HG03060 (cell line): ENCODE measurements at regions not wholly inside any gene's neighbourhood (a gene's known extent, or its start where the extent isn't known, plus 50 kb on each side); places are given as distances from the start of the nearest gene placed in this dataset.
"Not testable (repeated sequence)": the region's sequence is repeated elsewhere in the genome, so short reads cannot be mapped to it uniquely, and the experiment has no call there.

Source experiments
- ATAC-seq: cut with Tn5 transposase; IDR thresholded peaks from one replicate; pipeline ENCODE4 v1.9.1; 2021; ENCODE audit warnings: low read depth, moderate number of reproducible peaks; ENCODE audit not compliant: unreplicated experiment

DNA sequence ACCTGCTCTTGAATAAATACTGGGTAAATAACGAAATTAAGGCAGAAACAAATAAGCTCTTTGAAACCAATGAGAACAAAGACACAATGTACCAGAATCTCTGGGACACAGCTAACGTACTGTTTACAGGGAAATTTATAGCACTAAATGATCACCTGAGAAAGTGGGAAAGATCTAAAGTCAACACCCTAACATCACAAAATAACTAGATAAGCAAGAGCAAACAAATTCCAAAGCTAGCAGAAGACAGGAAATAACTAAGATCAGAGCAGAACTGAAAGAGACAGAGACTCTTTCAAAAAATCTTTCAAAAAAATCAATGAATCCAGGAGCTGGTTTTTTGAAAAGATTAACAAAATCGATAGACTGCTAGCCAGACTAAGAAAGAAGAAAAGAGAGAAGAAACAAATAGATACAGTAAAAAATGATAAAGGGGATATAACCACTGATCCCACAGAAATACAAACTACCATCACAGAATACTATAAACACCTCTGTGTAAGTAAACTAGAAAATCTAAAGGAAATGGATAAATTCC lies 487.5 kb downstream of the CHSY3 start:
- not testable (repeated sequence) for ATAC-seq

DNA sequence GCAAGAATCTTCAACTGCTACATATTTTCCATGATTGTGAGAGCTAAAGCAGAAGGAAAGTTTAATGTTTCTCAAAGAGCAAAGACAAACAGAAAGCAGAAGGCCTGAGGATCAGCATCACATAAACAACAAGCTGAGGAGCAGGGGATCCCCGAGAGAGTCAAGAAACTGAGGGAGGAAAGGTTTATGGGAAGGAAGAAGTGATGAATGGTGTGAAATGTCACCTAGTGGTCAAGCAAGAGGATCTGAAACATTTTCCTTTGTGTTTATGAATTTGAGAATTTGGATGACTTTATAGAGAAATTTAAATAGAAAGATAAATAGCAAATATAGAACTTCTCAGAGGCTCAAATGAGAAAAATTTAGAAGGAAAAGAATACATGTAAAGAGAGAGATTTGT lies 481.9 kb downstream of the CHSY3 start:
- no peak for ATAC-seq

DNA sequence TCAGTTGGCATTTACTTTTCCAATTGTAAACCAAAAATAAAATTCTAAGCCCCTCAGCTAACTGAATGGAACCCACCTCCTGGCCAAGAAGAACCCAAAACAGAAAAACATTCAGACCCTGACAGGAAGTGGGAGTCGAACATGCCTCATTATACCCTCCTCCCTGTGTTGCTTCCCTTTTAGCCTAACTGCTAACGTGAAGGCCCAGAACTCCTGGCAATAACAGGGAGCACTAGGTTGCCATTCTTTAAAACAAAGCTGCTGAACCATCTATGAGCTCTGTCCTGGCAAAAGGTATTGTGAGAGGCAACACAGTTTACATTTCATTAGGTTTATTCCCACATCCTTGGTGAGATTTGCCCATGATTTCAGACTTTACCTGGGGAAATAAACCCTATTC lies 481.4 kb downstream of the CHSY3 start:
- no peak for ATAC-seq

DNA sequence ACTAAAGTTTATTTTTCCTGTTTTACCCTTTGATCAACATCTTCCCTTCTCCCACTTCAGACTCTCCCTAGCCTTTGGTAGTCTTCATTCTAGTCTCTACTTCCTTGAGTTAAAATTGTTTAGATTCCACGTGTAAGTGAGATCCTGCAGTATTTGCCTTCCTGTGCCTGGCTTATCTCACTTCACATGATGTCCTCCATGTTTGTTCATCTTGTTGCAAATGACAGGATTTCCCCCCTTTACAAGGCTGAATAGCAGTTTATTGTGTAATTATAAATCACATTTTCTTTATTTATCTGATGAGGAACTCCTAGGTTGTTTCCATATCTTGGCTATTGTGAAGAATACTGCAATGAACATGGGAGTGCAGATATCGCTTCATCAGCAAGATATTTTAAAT lies 461.7 kb downstream of the CHSY3 start:
- ATAC-seq, result no peak

DNA sequence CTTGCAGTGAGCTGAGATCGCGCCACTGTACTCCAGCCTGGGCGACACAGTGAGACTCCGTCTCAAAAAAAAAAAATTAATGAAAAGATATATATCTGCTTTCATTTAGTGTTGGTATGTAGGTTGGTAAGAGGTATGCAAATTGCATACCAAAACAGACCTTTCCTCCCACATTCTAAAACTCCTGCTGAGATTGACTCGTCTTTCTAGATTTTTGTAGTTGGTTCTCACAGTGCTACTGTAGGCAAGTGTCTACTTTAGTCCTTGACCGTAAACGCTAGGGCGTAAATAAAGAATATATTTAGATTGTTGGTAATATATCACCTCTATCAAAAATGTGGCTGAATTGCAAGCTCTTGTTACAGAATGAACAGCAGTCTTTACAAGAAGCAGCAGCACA lies 445.9 kb downstream of the CHSY3 start:
- ATAC-seq, result no peak

DNA sequence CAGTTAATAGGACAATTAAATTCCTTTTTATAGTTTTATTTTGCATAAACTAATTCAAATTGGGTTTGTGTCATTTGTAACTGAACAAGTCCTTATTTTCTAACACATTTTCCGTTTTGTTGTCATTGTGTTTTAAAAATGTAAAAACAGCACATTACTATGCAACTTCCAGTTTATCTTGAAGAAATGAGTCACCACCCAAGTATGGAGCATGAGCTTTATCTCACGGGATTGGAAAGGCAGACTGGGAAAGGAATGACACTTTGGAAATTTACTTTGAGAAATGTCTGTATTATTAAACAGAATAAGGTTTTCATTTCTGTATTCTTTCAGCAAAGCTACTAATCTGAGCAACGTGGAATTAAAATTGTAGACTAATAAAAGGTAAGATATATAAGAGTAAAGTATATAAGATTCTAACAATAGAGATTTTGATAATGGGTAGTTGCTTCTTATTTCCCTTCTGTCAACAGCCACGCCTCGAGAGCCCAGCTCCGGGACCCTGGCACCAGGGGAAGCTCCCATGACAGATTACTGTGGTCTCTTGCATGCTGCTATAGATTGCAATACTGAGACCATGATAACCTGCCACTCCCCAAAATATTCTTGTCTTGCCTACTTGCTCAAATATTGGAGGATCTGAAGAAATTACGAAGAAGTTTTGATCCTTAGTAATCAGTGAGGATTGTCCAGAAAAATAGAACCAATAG lies 433.1 kb downstream of the CHSY3 start:
- no peak for ATAC-seq

DNA sequence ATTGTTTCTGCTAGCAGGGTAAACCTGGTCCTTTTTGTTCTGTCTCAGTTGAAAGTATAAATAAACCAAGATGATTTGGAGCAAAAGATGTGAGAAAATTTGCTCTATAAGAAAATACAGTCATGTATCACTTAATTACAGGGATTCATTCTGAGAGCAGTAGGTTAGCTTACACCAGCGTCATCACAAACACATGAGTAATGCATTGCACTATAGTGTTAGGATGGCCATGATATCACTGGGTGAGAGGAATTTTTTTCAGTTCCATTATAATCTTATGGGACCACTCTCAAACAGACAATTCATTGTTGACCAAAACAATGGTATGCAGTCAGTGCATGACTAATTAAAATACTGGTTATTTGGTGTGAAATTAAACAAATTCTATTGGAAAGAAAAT lies 430.9 kb downstream of the CHSY3 start:
- ATAC-seq, result no peak

DNA sequence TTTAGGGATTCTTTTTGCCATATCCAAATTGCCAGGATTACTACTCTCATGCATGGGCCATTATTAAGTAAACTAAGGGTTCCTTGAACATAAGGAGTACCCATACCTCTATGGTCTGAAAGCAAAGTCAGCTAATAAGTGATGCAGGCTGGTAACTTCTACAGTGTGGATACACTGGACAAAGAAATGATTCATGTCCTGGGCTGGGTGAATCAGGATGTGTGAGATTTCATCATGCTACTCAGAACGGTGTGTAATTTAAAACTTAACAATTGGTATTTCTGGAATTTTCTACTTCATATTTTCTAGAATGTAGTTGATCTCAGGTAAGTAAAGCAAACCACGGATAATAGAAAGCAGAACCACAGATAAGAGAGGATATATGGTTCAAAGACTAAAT lies 428.8 kb downstream of the CHSY3 start:
- ATAC-seq, result no peak

DNA sequence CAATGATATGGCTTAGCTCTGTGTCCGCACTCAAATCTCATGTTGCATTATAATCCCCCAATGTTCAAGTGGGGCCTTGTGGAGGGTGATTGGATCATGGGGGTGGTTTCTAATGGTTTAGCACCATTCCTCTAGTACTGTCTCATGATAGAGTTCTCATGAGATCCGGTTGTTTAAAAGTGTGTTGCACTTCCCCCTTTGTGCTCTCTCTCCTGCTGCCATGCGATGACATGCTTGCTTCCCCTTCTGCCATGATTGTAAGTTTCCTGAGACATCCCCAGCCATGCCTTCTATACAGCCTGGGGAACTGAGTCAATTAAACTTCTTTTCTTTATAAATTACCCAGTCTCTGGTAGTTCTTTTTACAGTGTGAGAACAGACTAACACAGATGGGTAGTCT lies 427.1 kb downstream of the CHSY3 start:
- ATAC-seq, result no peak

DNA sequence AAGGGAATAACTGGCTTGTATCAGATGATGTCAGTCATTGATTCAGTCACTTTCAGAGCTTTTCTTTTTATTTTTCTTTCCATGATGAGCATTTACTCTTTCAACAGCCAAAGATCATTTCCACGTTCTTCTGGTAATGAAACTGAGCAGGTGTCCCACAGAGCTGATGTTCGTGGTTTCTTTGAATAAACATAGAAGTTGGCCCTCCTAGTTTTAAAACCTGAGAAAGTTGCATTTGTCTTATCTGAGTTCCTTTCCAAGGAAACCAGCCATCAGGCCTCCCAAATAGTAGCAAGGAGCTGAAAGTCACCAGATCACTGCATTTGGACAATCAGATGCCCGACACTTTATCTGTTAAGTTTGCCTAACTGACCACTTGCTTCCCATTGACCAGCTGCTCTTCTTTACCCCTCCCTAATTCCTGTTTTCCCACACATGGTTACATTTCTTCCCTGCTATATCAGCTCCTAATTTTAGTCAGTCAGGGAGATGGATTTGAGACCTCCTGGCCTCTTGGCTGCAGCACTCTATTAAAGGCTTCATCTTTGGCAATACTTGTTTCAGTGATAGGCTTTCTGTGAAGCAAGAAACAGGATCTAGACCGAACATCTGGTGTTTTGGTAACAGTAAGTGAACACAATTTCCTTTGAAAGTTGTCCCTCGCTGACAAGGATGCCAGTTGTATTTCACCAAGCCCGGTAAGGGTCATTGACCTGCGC lies 420.8 kb downstream of the CHSY3 start:
- no peak for ATAC-seq

DNA sequence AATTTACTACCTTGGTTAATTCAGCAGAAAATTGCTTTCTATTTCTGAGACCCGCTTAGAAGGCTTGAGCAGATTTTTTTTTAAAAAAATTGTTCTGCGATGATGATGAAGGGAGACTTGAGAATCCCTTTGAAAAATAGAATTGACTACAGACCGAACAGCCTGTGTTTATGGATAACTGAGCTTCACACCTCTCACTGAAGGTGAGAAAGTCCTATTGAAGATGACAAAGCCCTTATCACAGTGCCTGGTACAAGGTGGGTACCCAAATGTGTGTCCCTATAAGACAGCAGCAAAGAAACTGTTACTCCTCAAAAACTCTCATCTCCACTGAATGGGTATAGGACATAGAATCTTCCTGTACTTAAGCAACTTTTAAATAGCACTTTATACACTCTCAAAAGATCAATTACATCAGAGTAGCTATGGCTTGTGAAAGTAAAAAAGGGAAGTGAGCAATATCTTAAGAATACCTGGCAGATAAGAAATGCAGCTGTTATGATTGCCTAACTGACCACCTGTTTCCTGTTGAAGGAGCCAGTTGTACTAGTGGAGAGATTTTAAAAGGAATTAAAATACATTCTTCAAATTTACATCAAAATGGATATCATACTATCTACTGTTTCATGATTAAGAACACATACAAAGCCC lies 419.7 kb downstream of the CHSY3 start:
- ATAC-seq, result peak; percentile 100

DNA sequence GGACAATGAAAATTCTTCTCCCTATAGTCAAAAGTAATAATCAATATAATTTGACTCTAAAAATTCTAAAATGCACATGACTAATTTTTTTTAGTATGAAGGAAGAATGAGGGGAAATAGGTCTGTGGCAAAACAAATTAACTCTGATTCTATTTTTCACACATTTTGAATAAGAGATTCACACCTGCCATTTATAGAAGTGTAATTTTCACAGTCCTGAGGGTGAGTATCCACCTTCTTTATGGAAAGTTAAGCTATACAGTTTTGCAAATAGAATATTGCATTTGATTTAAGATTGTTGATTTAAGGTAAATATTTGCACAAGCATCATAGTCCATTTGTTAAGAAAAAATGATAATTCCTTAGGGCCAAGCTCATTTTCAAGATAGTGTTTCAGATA lies 417.7 kb downstream of the CHSY3 start:
- ATAC-seq, result no peak

DNA sequence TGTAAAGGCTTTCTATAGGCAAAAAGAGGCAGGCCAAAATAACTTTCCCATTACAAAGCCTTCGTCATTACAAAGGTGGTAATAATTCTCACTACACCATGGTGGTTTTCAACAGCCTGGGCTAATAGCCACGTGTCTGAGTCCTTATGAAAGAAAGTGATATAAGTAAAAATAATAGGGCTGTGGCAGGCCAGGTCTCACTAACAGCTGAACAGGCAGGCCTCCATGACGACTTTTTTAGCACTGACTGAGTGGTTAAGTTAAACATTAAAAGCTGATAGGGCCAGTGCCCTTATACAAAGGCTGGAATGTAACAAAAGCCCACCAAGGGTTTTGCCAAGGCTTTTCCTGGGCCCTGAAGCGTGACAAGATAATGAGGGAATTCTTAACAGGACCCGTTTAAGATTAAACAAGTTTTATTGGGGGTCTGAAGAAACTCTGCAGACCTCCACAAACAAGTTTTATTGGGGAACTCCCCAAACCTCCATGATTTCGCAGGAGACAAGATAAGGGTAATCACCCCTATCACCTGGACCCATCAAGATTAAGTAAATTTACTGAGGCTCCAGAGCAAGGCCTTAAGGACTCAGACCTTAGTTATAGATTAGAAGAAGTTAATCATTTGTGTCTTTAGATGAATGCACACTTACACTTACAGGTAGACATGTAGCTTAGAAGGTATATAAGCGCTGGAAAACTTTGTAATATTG lies 412.9 kb downstream of the CHSY3 start:
- ATAC-seq, result no peak

DNA sequence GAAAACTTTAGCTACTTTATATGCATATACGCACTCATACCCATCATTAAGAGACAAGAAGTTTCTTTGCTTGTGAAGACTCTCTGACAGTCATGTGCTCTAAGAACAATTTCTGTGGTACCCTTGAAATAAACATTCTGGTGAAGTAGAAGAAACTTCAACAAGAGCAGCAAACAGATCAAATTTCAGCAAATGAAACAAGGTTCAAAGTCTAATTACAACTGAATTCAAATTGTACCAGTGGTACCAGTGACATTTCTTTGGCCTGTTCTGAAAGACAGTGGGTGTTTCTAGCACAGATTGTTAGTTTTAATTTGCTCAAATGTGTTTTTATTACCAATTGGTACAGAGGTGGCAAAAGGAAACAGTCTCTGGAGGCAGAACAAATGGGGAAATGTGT lies 391.0 kb downstream of the CHSY3 start:
- ATAC-seq, result no peak

DNA sequence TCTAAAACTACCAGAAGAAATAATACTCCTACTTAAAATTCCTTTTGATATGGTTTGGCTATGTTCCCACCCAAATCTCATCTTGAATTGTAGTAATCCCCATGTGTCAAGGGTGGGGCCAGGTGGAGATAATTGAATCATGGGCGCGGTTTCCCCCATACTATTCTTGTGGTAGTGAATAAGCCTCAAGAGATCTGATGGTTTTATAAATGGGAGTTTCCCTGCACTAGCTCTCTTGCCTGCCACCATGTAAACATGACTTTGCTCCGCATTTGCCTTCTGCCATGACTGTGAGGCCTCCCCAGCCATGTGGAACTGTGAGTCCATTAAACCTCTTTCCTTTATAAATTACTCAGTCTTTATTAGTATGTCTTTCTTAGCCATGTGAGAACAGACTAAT lies 390.5 kb downstream of the CHSY3 start:
- not testable (repeated sequence) for ATAC-seq

DNA sequence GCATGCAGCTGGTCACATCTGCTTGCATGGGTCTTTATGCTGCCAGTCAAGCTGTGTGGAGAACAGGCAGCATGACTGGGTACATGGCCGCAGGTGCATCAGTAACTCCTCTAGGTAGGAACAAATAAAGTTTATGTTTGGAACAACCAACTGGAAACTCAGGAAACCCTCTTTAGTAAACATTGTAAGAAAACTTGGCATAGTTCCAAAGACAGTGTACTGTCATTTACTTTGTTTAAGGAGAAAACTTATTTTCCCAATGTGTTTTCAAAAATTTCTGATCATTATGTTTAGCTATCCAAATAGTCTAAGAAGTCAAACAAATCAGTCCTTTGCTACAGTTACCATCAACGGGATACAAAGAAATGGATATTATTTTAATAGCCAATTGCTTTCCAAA lies 386.0 kb downstream of the CHSY3 start:
- no peak for ATAC-seq

DNA sequence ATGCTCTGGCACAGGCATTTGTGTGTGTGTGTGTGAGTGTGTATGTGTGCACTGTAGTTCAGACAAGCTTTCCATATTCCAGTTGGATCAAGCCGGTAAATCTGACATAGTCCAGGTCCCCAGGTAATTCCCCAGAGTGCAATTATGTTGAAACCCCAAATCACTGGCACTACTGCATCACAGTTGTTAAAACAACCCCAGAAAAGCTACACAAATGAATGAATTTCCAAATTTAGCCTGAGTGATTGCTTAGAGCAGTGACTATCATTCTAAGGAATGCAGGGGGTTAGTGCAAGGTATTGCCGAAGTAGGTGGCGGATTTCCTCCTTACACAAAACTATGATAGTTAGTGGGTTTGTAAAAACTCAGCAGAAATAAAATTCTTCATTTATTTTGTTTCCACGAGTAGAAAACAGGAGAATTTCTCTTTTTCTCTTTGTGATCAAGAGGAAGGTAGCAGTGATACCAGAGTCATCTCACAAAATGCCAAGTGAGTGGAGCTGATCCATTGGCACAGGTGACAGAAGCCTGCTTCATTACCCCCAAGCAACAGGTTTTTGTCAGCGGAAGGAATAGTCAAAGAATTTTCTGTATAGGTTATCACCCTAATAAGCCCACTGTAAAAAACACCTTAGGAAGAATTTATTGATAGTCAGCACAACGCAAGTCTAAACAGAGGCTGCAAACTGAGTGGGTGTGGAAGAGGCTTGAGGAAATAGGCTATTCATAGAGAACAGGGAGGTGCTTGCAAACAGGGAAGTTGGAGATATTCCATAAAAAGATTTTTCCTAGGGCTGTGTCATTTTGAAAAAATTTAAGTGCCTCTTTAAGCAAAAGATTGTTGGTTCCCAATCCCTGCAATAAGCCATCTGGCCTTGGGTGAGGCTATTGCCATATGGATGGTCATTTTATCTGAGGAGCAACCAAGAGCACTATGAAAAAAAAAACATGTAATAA lies 385.1 kb downstream of the CHSY3 start:
- no peak for ATAC-seq

DNA sequence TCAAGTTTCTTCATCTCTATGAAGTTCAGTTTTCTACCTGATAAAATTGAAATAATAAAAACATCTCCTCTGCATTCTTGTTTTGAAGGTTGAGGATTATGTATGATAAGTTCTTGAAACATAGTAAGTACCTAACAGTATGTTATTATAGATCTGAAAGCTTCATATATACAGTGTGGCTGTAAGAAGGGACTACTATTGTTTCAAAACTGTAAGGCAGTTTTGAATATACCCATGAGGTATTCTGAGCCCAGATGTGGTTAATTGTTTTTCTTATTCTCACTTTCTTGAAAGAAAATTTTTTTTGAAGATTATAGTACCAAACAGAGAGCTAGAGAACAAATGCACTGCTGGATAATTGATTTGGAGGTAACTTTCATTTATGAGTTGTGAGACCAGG lies 383.2 kb downstream of the CHSY3 start:
- no peak for ATAC-seq

DNA sequence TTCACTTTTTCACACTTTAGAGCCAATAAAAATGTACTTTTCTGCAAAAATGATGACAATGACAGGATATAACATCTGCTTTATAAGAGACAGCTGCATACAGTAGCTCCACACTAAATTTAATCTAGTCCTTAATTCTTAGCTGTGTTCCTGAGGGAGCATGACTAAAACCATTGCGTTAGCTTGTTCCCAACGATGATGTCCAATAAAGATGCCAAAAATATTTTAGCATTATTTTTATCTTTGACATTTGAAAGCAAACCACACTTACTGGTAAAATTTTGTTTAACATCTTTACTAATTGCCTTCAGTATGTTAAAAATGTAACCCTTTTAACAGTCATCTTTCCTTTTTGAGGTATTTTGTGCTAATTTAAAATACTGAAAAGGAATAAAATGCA lies 382.7 kb downstream of the CHSY3 start:
- no peak for ATAC-seq

DNA sequence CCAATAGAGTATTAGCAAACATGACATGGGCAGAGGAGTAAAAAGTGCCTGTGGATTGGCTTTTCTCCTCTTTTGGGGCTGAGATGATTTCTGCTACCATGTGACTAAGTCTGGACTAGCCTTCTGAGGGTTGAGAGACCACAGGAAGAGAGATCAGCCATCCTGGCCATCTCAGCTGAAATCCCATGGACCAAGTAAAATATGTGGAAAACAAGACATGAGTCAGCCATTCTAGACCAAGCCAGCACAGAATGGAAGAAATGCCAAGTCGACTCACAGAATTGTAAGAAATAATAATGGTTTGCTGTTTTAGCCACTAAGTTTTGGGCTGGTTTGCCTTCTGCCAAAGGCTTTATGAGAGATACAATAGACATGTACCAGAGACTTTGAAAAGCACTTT lies 377.8 kb downstream of the CHSY3 start:
- no peak for ATAC-seq
